Left lung (tissue), 4 donors: ENCODE measurements at regions not wholly inside any gene's neighbourhood (a gene's known extent, or its start where the extent isn't known, plus 50 kb on each side); places are given as distances from the start of the nearest gene placed in this dataset.

ENCODE experiments used
- ATAC-seq: fragments of 200-7000 bp; cut with Tn5 transposase; one replicate; pipeline ENCODE4 v1.9.1; 2020; ENCODE audit warnings: moderate library complexity
- DNase-seq, 4 donors: peaks; one replicate each; pipeline ENCODE4 v3.0.0-alpha.2; 2013 to 2020
- H3K27ac ChIP-seq, 2 donors: fragments of 200-600 bp; sonication (generic) in 1 of 2; one replicate each; pipeline versions ENCODE4 v1.5.0 to v1.8.0; 2020 to 2021
- H3K27me3 ChIP-seq, 2 donors: fragments of 200-600 bp; sonication (generic) in 1 of 2; one replicate each; pipeline versions ENCODE4 v1.5.0 to v1.8.0; 2020 to 2021
- H3K36me3 ChIP-seq, 2 donors: fragments of 200-600 bp; sonication (generic) in 1 of 2; one replicate each; pipeline versions ENCODE4 v1.5.0 to v1.8.0; 2020 to 2021
- H3K4me1 ChIP-seq, 2 donors: fragments of 200-600 bp; one replicate each; pipeline ENCODE4 v1.8.0; 2021
- H3K4me3 ChIP-seq, 2 donors: fragments of 200-600 bp; sonication (generic) in 1 of 2; one replicate each; pipeline versions ENCODE4 v1.5.0 to v1.8.0; 2020 to 2021; ENCODE audit warnings: mild to moderate bottlenecking in 1 of 2
- H3K9me3 ChIP-seq, 2 donors: fragments of 200-600 bp; sonication (generic) in 1 of 2; one replicate each; pipeline versions ENCODE4 v1.5.0 to v1.8.0; 2020 to 2021
- intact Hi-C, 2 donors: fragments of 100-400 bp; cut with DNase I; formaldehyde crosslinking; loops; one replicate each; pipeline versions ENCODE4 v1.11.2 to v1.14.2; 2022
- TF ChIP-seq, protein P1 (sequence below), 2 donors: fragments of 200-600 bp; sonication (generic) in 1 of 2; IDR thresholded peaks; one replicate each; pipeline versions ENCODE4 v1.5.0 to v1.8.0; 2021; ENCODE audit warnings: antibody characterized with exemption in 2 of 2
- donor health status: DM: no; HTN: yes; CAD: no.
- donor health status: DM: no; HTN: no; CAD: no.

GRCh38 chrX:4800756-4801155, 1087.3 kb upstream of the PRKX start:
- intact Hi-C loops, result no loop called here
- H3K36me3 ChIP-seq, result no peaks in the 10 kb centered on the region
- H3K9me3 ChIP-seq, result peaks cover 0 to 3% of the 10 kb centered on the region in 2 donors
- no peak overlapping the region for H3K4me3 ChIP-seq
- TF ChIP-seq, protein P1, sequence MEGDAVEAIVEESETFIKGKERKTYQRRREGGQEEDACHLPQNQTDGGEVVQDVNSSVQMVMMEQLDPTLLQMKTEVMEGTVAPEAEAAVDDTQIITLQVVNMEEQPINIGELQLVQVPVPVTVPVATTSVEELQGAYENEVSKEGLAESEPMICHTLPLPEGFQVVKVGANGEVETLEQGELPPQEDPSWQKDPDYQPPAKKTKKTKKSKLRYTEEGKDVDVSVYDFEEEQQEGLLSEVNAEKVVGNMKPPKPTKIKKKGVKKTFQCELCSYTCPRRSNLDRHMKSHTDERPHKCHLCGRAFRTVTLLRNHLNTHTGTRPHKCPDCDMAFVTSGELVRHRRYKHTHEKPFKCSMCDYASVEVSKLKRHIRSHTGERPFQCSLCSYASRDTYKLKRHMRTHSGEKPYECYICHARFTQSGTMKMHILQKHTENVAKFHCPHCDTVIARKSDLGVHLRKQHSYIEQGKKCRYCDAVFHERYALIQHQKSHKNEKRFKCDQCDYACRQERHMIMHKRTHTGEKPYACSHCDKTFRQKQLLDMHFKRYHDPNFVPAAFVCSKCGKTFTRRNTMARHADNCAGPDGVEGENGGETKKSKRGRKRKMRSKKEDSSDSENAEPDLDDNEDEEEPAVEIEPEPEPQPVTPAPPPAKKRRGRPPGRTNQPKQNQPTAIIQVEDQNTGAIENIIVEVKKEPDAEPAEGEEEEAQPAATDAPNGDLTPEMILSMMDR (IDR thresholded peaks at IDR 0.05), result no peak
- ATAC-seq (no peak), DNase-seq (no peak)
- H3K27ac ChIP-seq, result no peak overlapping the region
- no peaks in the 10 kb centered on the region for H3K4me1 ChIP-seq
- no peaks in the 10 kb centered on the region for H3K27me3 ChIP-seq

DNA sequence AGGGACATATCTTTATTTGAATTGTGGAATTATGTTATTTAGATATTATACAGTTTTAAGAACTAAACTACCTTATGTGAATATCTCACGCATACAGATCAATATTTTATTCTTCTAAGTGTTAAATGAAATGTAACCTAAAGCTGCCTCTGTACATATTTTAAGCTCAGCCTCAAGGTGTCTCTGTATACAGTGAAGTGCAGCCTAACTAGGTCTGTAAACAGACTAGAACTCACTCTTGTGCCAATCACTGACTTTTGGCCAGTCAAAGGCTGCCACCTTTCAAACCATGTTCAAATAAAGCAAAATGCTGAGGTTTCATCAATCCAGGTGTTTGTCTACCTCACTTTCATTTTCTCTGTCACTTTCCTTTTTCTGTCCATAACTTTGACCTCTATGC, 1074.5 kb upstream of the PRKX start:
- no peaks in the 10 kb centered on the region for H3K36me3 ChIP-seq
- TF ChIP-seq, protein P1 (IDR thresholded peaks at IDR 0.05), result no peak
- no peak overlapping the region for H3K4me3 ChIP-seq
- no peaks in the 10 kb centered on the region for H3K4me1 ChIP-seq
- DNase-seq (no peak), ATAC-seq (peak; percentile 37)
- no peaks in the 10 kb centered on the region for H3K9me3 ChIP-seq
- H3K27ac ChIP-seq, result no peak overlapping the region
- intact Hi-C loops, result no loop called here
- H3K27me3 ChIP-seq, result no peaks in the 10 kb centered on the region

DNA sequence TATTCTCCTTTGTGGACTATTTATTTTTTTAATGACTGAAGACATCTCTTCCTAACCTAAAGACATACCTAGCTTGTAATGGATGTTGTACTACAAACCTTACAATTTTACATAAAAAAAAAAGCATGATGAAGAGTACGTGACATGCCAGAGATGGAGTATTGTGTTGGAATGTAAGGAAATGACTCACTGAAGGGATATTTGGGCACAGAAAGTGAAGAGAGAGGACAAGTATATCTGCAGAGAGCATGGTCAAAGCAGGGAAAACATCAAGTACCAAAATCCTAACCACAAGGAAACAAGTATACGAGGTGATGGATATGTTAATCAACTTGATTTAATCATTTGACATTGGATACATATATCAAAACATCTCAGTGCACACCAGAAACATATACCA, 1051.4 kb upstream of the PRKX start:
- intact Hi-C loops, result no loop called here
- no peaks in the 10 kb centered on the region for H3K27me3 ChIP-seq
- no peak overlapping the region for H3K27ac ChIP-seq
- DNase-seq (no peak), ATAC-seq (no peak)
- TF ChIP-seq, protein P1 (IDR thresholded peaks at IDR 0.05), result no peak
- no peak overlapping the region for H3K4me3 ChIP-seq
- no peaks in the 10 kb centered on the region for H3K36me3 ChIP-seq
- H3K4me1 ChIP-seq, result no peaks in the 10 kb centered on the region
- no peaks in the 10 kb centered on the region for H3K9me3 ChIP-seq

GRCh38 chrX:4762196-4762595, 1048.7 kb upstream of the PRKX start:
- Histone ChIP-seq H3K36me3 (no peaks in the 10 kb centered on the region), H3K9me3 (no peaks in the 10 kb centered on the region), H3K4me1 (no peaks in the 10 kb centered on the region), H3K4me3 (no peak overlapping the region), H3K27me3 (no peaks in the 10 kb centered on the region), H3K27ac (no peak overlapping the region)
- ATAC-seq, result no peak
- no peak for DNase-seq
- TF ChIP-seq, protein P1 (IDR thresholded peaks at IDR 0.05), result no peak
- intact Hi-C loops, result no loop called here

- H3K4me1 ChIP-seq, result no peaks in the 10 kb centered on the region
- H3K27me3 ChIP-seq, result no peaks in the 10 kb centered on the region
- ATAC-seq (no peak), DNase-seq (no peak)
- no peaks in the 10 kb centered on the region for H3K36me3 ChIP-seq
- TF ChIP-seq, protein P1 (IDR thresholded peaks at IDR 0.05), result no peak
- intact Hi-C loops, result no loop called here
- H3K27ac ChIP-seq, result no peak overlapping the region
- H3K9me3 ChIP-seq, result no peaks in the 10 kb centered on the region
- no peak overlapping the region for H3K4me3 ChIP-seq
These were observed 1041.6 kb upstream of the PRKX start for GRCh38 chrX:4754878-4755604.
